SKM-1 treated with dmso at 0.1 percent for 144 hours (cell line): ENCODE measurements at regions not wholly inside any gene's neighbourhood (a gene's known extent, or its start where the extent isn't known, plus 50 kb on each side); places are given as distances from the start of the nearest gene placed in this dataset.

Source experiments
- DNase-seq: peaks from one replicate; lab custom pipeline; 2025; ENCODE audit not compliant: unreplicated experiment; lab: John Stamatoyannopoulos, UW

DNA sequence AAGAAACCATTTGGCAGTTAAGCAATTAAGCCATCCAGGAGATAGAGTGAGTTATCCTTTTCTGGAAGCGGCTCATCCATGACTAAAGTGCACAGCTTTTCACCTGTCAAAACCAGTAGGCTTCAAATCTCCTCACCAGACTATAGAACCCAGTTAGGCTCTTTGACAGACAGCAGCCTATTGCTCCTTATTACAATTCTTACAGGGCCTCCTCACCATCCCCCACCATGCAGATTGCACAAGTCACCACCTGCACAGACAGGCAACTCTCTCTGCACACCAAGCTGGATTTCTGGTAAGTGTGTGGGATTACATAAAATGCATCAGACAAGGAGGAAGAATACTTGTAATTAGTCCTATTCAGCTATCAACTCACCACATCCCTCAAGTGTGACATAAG, 301.6 kb downstream of the SNX13 start:
- peak; percentile 43 for DNase-seq

DNA sequence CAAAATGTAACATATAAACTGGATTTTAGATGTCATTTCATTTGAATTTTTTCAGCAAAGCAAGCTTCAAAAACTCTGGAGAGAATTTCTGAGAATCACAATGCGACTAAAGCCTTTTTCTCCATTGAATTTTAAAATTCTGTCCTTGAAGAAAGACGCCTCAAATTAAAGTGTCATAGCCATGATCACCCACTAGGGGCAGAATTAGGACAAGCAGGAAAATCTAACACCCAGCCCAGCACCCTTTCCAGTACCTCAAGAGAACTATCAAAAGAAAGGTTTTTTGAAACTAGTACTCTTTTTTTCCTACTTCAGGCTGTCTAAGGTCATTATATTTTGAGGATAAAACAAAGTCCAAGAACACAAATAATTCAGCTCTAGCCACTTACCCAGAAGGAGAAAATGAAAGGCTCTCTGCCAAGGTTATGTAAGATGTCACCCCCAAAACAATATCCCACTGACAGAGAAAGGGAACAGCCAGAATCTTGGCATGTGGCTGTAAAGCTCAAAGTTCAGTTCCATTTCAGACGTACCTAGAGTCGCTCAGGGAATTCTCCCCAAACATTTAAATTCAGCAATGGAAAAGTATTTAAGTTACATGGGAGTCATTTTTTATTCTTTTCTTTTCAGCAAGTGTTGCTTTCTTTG, 299.4 kb downstream of the SNX13 start:
- peak; percentile 23 for DNase-seq

DNA sequence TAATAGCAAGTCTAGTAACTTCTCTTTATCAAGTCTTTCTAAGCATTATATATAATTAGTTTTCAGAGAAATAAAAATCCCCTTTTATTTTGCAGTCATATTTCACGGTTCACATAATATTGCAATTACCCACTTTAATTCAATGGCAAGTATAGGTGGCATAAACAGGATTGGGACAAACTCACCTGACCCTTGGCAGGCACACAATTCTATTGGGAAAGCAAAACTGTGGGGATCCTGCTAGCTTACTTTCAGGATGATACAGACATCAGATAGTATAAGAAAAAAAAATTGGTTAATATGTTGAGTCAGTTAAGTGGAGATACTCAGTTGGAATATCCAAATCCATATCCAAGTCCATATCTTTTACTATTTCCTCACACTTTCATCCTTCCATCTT, 294.8 kb downstream of the SNX13 start:
- no peak for DNase-seq

DNA sequence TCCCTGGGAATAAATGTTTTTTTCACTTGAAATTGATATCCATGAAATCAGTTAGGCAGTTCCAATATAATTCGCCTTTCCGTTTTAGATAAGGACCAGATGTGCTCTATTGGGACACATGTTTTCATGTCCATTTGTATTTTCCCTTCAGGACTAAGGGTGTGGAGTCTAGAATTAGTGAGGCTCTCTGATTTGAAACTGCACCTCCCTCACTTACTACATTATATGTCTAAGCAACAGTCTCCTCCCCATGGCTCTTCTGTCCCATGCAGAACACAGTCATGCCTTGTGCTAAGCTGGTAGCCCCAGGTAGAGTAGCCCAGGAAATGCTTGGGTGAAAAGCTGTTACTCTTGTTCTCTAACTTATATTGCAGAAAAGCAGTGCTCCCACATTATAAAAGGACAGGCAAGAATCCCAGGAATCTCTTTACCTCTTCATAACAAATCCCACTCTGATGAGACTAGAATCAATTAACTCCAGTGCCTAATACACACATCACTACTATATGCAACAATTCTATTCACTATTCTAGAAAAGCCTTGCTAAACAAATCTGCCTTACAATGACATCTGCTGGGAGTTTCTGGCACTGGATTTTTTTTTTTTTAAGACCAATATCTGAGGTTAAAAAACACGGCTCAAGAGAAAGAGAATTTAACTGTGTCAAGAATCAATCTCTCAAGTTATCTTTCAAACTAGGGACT, 293.9 kb downstream of the SNX13 start:
- peak; percentile 8 for DNase-seq

DNA sequence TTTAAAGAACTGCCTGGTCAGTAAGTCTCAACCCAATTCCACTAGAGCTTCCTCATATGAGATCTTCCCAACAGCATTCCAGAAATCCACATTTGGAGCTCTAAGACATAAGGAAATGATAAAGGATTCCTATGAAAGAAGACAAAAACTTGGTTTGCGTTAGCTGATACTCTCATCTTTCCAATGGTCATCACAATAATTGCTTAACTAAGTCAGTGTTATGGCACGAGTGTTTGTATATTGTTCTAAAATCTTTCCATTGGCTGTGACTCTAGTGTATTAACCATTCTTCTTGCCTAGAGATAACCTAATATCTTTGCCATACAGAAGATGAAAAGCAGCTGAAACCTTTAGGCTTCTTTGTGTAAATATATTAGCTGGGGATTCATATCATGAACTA, 289.0 kb downstream of the SNX13 start:
- no peak for DNase-seq

DNA sequence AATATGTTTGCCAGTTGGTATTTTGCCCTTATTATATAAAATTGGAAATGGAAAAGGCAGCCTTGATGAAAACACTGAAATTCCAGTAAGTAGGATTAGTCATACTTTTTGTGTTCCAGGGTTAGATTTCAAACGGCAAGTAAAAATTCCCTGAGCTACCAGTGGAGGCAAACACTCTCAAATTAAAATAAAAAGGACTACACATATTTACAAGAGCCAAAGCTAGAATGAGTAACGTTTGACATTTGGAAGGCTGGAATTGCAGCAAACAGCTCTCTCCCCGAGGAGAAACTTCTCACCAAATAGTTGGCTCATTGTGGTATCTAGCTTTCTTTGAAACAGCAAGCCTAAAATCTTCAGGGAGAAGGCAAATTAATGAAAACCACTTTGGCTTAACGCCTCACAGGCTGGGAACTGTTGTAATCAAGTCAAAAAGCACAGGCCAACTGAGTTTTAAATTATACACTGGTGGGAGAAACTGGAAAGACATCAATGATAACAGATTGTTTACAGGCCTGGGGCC, 288.4 kb downstream of the SNX13 start:
- DNase-seq, result no peak

DNA sequence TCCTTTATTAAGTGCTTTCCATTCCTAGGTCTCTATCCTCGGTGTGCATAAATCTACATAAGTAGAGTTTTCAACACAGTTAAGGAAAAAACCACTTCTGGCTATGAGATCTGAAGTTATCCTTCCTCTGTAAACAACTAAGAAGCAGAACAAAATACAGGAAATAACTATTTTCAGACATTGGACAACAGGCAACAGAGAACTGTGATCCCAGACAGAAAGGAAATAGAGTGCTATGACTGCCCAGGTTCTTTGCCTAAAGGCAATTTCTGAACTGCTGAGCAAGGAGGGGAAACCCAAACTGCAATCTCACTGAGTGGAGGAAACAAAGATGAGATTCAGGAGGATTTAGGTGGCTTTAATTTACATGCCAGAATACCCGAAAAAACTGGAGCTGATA, 285.4 kb downstream of the SNX13 start:
- DNase-seq, result no peak

DNA sequence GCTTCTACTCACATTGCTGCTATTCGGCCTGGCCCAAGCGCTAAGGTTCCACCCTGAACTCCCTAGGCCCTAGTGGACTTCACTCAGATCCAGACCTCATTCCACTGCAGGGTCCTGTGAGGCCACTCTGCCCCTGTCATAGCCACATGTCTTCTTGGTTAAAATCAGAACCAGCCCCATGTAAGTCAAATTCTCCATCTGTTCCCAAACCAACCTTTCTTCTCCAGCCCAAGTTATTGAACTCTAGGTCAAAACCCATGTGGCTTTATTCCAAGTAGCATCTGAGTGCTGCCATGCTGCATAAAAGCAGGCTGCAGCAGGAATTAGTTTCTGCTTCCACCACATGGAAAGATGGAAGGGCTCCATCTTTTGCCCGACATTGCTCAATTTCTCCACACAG, 281.2 kb downstream of the SNX13 start:
- no peak for DNase-seq

DNA sequence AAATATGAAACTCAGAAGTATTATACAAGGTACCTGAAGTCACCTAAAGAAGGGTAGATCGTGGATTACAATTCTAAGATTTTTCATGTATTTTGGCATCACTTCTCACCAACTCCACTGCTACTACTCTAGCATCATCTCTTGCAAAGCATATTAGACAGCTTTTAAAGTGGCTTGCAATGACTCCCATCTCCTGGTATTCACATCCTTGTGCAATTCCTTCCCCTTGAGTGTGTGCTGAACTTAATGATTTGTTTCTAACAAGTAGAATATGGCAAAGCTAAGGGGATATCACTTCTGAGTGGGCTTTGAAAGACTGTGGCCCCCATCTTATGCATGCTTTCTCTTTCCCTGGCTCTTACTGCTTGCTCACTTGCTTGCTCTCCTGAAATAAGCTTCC, 280.2 kb downstream of the SNX13 start:
- no peak for DNase-seq

DNA sequence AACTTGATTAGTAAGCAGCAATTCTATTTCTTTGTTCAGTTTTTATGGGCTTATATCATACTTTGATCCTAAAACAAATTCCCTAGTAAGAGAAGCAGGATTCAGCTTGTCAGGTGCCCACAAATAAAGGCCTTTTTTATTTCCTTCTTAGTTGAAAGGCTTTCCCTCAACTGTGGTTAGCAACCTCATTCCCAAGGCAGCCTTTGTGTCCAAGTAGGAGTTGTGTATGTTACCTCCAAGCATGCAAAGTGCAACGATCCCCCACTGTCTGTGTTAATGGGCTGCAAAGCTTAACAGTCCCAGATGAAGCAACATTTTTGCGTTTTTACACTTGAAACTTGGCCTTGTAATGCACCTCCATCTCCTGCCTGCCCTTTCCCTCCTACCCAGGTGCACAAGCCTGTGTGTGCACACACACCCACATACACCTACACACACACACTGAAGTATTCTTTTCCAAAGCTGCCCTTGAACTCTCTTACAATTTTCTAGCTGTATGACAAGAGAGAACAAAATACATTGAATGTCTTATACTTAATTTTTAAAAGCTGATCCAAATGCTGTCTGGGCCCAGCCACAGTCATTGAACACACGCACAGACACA, 278.2 kb downstream of the SNX13 start:
- DNase-seq, result no peak

DNA sequence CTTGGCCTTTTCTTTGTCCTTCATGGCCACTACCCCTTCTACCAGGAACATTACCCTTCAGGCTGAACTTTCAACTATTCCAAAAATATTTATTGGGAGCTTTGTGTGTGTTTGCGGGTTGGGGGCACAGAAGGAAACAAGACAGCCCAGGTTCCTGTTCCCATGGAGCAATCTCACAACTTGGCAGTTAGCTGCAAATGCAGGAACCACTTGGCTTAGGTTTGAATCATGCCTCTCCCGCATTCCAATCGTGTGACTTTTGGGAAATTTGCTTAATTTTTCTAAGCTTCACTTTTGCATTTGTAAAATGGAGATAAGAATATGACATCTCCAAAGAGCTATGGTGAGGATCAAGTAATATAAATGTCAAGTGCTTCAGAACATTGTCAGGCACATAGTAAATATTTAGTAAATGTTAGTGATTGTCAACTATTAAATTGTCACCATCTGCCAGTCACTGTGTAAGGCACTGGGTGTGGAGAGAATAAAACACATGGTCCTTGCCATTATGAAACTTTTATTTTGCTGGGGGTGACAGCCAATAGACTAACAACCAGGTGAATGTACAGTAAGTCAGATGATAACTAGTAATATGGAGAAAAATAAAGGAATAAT, 277.1 kb downstream of the SNX13 start:
- DNase-seq, result no peak

DNA sequence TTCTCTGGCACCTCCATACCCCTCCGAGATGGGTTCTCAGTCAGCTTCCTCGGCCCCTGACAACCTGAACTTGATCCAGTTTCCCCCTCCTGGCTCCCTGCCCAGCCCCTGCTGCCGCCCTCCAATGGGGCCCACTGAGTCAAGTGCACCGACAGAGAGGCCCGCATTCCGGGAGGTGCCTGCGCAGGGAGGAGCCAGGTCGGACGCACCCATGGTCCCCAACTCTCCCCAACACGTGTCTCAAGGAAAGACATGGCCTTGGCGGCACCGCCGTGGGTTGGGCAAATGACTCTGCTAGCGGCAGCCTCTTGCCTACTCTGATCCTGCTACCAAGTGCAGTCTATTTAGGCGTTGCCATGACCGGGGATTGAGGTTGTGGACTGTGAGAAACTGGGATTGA, 275.3 kb downstream of the SNX13 start:
- DNase-seq, result no peak

DNA sequence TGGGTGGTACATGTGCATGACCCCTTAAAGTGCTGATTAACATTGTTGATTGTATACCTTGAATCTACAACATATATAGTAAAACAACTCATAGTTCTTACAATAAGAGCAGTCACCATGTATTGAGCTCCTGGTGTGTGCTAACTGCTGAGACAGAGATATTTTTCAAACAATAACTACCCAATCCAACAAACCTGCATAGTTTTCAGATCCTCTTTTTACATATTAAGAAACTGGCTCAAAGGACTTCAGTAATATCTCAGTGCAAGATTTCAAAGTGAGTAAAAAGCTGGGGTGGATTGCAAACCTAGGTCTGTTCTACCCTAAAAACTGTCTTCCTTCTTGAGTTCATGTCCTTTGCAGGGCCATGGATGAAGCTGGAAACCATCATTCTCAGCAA, 272.2 kb downstream of the SNX13 start:
- no peak for DNase-seq

DNA sequence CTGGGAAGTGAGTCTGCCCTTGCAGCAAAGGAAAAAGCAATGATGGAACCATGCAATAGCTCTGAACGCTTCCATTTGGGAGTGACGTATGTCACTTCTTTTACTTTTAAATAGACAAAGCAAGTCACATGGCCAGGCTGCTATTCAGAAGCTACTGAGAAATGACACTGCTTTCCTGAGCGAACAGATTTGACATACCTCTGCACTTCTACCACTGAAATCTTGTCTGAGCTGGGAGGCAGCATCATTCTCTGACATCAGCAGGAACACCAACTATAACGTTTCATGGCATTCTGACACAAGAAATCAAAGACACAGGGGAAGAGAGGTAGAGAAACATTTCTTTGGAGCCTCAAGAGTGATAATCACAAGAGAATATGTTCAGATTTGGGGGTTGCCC, 271.1 kb downstream of the SNX13 start:
- no peak for DNase-seq

DNA sequence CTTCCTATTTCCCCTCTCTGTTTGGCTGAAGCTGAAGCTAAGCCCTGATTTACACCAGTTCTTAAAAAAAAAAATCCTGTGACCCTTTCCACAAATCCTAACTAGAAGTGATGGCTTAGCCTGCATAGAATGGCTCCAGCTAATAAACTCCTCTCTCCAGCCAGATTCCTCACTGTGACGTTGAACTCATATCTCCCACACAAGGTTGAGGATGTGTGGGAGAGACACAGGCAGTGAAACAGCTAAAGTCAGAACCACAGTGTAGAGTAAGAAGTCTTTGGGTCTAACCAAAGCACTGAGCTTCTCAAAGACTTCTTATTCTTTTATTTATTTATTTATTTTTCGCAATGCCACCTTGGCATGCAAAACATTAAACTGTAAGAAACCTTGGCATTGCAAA, 268.3 kb downstream of the SNX13 start:
- no peak for DNase-seq

DNA sequence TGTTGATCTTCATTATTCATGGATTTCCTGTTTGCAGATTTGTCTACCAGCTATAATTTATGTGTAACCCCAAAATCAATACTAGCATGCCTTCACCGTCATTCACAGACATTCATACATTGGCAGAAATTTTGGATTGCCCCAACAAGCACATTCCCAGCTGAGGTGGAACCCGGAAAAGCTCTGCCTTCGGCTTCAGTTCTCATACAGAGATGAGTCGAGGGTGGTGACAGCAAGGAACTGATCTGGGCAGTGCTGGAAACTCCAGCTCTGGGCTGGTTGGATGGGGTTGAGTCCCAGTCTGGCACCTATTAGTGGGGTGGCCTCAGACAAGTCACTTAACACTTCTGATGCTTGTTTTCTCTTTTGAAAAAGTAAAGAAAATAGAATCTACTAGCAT, 267.5 kb downstream of the SNX13 start:
- no peak for DNase-seq

DNA sequence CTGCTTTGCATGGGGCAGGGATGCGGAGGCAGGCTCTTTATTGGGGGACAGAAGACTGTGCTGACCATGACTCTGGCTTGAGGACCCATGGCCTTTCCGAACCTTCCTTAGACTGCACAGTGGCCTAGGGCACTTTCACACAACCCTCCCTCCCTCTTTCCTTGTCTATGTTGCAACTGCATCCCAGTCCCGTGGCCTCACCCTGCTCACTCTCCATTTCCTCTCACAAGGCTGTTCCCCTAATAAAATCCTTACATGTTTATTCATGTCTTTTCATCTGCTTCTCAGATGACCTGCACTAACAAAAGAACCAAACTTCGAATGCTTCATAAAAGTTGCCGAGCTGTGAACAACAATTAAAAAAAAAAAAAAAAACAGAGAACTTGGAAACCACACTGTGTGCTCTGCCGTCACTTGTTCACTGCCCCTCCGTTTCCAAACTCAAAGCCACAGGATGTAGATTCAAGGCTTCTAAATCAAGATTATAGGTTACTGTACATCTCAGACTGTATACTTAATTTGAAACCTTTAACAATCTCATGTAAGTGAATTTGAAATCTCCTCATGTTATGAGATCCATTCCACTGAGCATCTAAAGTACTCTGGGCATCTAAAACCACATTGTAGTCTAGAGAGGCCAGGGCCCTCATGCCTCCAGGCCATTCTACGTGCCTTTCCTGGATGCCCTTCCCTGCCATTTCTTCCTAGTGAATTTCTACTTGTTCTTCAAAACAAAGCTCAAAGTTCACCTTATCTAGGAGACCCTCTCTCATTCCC, 265.9 kb downstream of the SNX13 start:
- no peak for DNase-seq

DNA sequence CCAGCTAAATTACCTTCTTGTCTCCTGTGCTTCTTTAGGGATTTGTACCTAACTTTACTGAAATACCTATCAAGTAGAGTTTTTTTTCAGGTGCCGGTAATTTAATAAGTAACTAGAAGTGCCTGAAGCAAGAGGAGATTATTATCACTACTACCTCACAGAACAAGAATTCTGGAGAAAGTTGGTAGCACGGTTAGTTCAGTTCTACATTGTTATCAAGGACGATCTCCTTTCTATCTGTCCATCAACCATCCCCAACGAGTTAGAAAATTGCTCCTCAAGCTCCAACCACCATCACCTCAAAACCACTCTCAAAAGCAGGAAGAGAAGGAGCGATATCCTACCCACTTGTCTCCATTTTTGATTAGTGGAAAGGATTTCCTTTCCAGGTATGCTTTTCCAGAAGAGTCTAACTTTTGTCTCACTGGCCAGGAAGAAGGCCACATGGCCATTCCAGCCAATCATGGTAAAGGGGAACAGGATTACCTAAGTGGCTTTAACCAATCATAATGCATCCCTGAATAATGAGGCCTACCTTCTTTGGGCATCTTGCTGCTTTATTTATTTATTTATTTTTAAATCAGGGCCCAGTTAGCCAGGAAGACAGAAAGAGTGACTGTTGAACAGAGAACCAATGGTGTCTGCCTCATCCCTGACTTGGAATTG, 265.2 kb downstream of the SNX13 start:
- no peak for DNase-seq

DNA sequence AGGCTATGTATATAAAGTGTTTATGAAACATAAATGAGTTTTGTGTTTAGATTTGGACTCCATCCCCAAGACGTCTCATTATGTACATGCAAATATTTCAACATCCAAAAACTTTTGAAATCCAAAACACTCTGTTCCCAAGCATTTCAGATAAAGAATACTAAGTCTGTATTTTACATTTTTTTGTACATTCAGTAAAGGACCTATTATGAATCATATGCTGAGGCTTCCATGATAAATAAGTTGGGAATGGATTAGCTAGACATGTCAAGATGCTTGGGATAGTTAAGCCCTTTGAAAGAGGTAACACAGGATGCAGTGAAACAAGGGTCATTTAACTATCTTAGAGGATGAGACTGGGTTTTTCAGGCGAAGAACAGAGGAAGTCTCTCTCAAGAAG, 262.9 kb downstream of the SNX13 start:
- DNase-seq, result no peak

DNA sequence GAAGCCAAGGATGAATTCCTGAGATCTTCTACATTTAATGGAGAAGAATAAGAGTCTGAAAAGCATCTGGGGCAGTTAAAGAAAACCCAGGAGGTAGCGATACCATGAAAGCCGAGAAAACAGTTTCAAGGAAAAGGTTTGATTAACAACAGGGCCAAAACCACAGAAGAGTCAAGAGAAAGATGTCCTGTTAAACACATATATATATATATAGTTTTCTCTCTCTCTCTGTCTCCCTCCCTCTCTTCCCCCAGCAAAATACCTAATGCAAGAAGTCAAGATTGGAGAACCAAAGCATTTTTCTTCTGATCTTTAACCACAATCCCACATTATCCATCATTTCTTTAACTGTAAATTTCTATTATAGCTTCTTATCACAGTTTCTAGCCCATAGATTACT, 261.4 kb downstream of the SNX13 start:
- DNase-seq, result no peak

DNA sequence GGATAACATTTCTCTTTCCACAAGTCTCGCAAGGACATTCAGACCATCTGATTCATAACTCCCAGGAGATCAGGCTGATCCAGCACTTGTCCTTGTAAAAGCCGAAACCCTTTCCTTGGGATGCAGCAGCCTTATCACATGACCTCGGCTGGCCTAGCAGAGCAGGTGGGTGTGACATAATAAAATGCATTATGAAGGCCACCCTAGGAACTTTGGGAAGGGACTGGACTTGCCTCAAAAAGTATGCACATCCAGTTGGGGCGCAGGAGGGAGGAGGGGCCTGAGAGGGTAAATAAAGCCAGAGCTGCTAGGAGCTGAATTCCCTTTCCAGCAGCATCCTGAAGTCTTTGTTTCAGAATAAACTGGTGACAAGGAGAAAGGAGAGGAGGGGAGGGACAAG, 260.8 kb downstream of the SNX13 start:
- no peak for DNase-seq
